Astrocyte (in vitro differentiated cells and primary cell): ENCODE measurements at regions not wholly inside any gene's neighbourhood (a gene's known extent, or its start where the extent isn't known, plus 50 kb on each side); places are given as distances from the start of the nearest gene placed in this dataset.
"Not testable (repeated sequence)": the region's sequence is repeated elsewhere in the genome, so short reads cannot be mapped to it uniquely, and the experiment has no call there.

ENCODE experiments used
- DNase-seq: peaks from one replicate; pipeline ENCODE4 v3.0.0-alpha.2; 2010; ENCODE audit warnings: low read depth
- FAIRE-seq: peaks from 2 replicates; lab custom pipeline; 2011; peaks lifted over from hg19 to GRCh38; lab: Jason Lieb, UNC
- H2AFZ ChIP-seq: 2 replicates; pipeline ENCODE4 v1.6.0; 2012; ENCODE audit warnings: low read depth, low read length, inconsistent platforms
- H3K27ac ChIP-seq: 2 replicates; pipeline ENCODE4 v1.5.1; 2011; ENCODE audit warnings: low read depth, low read length, inconsistent platforms
- H3K27me3 ChIP-seq: 2 replicates; pipeline ENCODE4 v1.6.0; 2011; ENCODE audit warnings: low read length, inconsistent platforms; ENCODE audit not compliant: insufficient read depth
- H3K36me3 ChIP-seq: 2 replicates; pipeline ENCODE4 v1.5.1; 2011; ENCODE audit warnings: low read length, inconsistent platforms; ENCODE audit not compliant: insufficient read depth
- H3K4me1 ChIP-seq: 2 replicates; pipeline ENCODE4 v1.5.1; 2011; ENCODE audit warnings: low read length, inconsistent platforms; ENCODE audit not compliant: insufficient read depth
- H3K4me2 ChIP-seq: 2 replicates; pipeline ENCODE4 v1.6.0; 2012; ENCODE audit warnings: low read length, inconsistent platforms
- H3K4me3 ChIP-seq: 2 replicates; pipeline ENCODE4 v1.5.1; 2011; ENCODE audit warnings: low read depth, mild to moderate bottlenecking, low read length, inconsistent platforms; ENCODE audit not compliant: insufficient read depth
- H3K79me2 ChIP-seq: 2 replicates; pipeline ENCODE4 v1.6.0; 2012; ENCODE audit warnings: mild to moderate bottlenecking, low read length, inconsistent platforms; ENCODE audit not compliant: insufficient read depth
- H3K9ac ChIP-seq: 2 replicates; pipeline ENCODE4 v1.6.0; 2012; ENCODE audit warnings: mild to moderate bottlenecking, low read length, inconsistent platforms
- H3K9me3 ChIP-seq: 2 replicates; pipeline ENCODE4 v1.5.1; 2012; ENCODE audit warnings: low read depth, mild to moderate bottlenecking, low read length, inconsistent platforms; ENCODE audit not compliant: insufficient read depth
- H4K20me1 ChIP-seq: 2 replicates; pipeline ENCODE4 v1.6.0; 2012; ENCODE audit warnings: low read length, inconsistent platforms; ENCODE audit not compliant: insufficient read depth
- H3K27ac Mint-ChIP-seq: one replicate; pipeline ENCODE4 v1.8.0; 2021; ENCODE audit warnings: mild to moderate bottlenecking, mixed read lengths; ENCODE audit not compliant: unreplicated experiment
- H3K27me3 Mint-ChIP-seq: one replicate; pipeline ENCODE4 v1.8.0; 2021; ENCODE audit warnings: low read depth, mixed read lengths; ENCODE audit not compliant: unreplicated experiment
- H3K36me3 Mint-ChIP-seq: one replicate; pipeline ENCODE4 v1.8.0; 2021; ENCODE audit warnings: low read depth, mixed read lengths; ENCODE audit not compliant: unreplicated experiment
- H3K4me1 Mint-ChIP-seq: one replicate; pipeline ENCODE4 v1.8.0; 2021; ENCODE audit warnings: low read depth, mixed read lengths; ENCODE audit not compliant: unreplicated experiment
- H3K4me3 Mint-ChIP-seq: one replicate; pipeline ENCODE4 v1.8.0; 2021; ENCODE audit warnings: mild to moderate bottlenecking, moderate library complexity, mixed read lengths; ENCODE audit not compliant: unreplicated experiment
- H3K9me3 Mint-ChIP-seq: one replicate; pipeline ENCODE4 v1.8.0; 2021; ENCODE audit warnings: mild to moderate bottlenecking, mixed read lengths; ENCODE audit not compliant: unreplicated experiment
- CTCF ChIP-seq: IDR thresholded peaks from 2 replicates; pipeline ENCODE4 v1.5.1; 2011; ENCODE audit warnings: low read depth, mild to moderate bottlenecking, inconsistent platforms, low read length, moderate library complexity; ENCODE audit not compliant: insufficient read depth
- EZH2 ChIP-seq: IDR thresholded peaks from 2 replicates; pipeline ENCODE4 v1.6.1; 2012; ENCODE audit warnings: mild to moderate bottlenecking, low read length, inconsistent platforms; ENCODE audit not compliant: insufficient read depth

GRCh38 chr6:71808865-71809264, 77.5 kb upstream of the RIMS1 start:
- Histone ChIP-seq H3K79me2 (no peaks in the 10 kb centered on the region), H3K27ac (no peak overlapping the region), H3K4me2 (no peak overlapping the region), H3K9me3 (no peaks in the 10 kb centered on the region), H3K9ac (no peak overlapping the region), H3K4me1 (no peaks in the 10 kb centered on the region), H4K20me1 (no peaks in the 10 kb centered on the region), H3K4me3 (no peak overlapping the region), H3K36me3 (no peaks in the 10 kb centered on the region), H2AFZ (no peak overlapping the region), H3K27me3 (no peaks in the 10 kb centered on the region)
- TF ChIP-seq CTCF: no peak
- peaks cover 18% of the 10 kb centered on the region for H3K9me3 Mint-ChIP-seq
- no peak overlapping the region for H3K4me3 Mint-ChIP-seq
- no peaks in the 10 kb centered on the region for H3K36me3 Mint-ChIP-seq
- no peaks in the 10 kb centered on the region for H3K27me3 Mint-ChIP-seq
- H3K27ac Mint-ChIP-seq: no peak overlapping the region
- no peaks in the 10 kb centered on the region for H3K4me1 Mint-ChIP-seq
- no peak for FAIRE-seq
- DNase-seq: no peak

GRCh38 chr6:71810880-71811279, 75.5 kb upstream of the RIMS1 start:
- H4K20me1 ChIP-seq: no peaks in the 10 kb centered on the region
- no peak overlapping the region for H3K4me2 ChIP-seq
- TF ChIP-seq CTCF (no peak), EZH2 (no peak)
- no peak overlapping the region for H3K4me3 ChIP-seq
- FAIRE-seq (no peak), DNase-seq (no peak)
- no peak overlapping the region for H3K9ac ChIP-seq
- H3K79me2 ChIP-seq: no peaks in the 10 kb centered on the region
- Mint-ChIP-seq H3K36me3 (no peaks in the 10 kb centered on the region), H3K4me1 (no peaks in the 10 kb centered on the region), H3K4me3 (no peak overlapping the region), H3K27me3 (no peaks in the 10 kb centered on the region), H3K9me3 (peaks cover 22% of the 10 kb centered on the region), H3K27ac (no peak overlapping the region)
- H3K27me3 ChIP-seq: no peaks in the 10 kb centered on the region
- no peaks in the 10 kb centered on the region for H3K4me1 ChIP-seq
- H2AFZ ChIP-seq: no peak overlapping the region
- no peaks in the 10 kb centered on the region for H3K36me3 ChIP-seq
- H3K27ac ChIP-seq: no peak overlapping the region
- no peaks in the 10 kb centered on the region for H3K9me3 ChIP-seq

- no peaks in the 10 kb centered on the region for H3K36me3 Mint-ChIP-seq
- Histone ChIP-seq H3K9me3 (no peaks in the 10 kb centered on the region), H3K27me3 (no peaks in the 10 kb centered on the region), H3K4me3 (no peak overlapping the region), H4K20me1 (no peaks in the 10 kb centered on the region), H3K4me2 (no peak overlapping the region), H2AFZ (no peak overlapping the region), H3K27ac (no peak overlapping the region), H3K9ac (no peak overlapping the region), H3K4me1 (no peaks in the 10 kb centered on the region), H3K36me3 (no peaks in the 10 kb centered on the region), H3K79me2 (no peaks in the 10 kb centered on the region)
- H3K27ac Mint-ChIP-seq: no peak overlapping the region
- TF ChIP-seq EZH2: no peak
- TF ChIP-seq CTCF: no peak
- H3K4me3 Mint-ChIP-seq: no peak overlapping the region
- FAIRE-seq: no peak
- no peak for DNase-seq
- H3K27me3 Mint-ChIP-seq: no peaks in the 10 kb centered on the region
- peaks cover 2% of the 10 kb centered on the region for H3K9me3 Mint-ChIP-seq
- H3K4me1 Mint-ChIP-seq: no peaks in the 10 kb centered on the region
Observed at GRCh38 chr6:71822625-71823024, 63.7 kb upstream of the RIMS1 start.

GRCh38 chr6:71832110-71832764, 54.1 kb upstream of the RIMS1 start:
- not testable (repeated sequence) for H3K9ac ChIP-seq, H3K4me1 Mint-ChIP-seq, FAIRE-seq, DNase-seq, H4K20me1 ChIP-seq, H3K27ac ChIP-seq, H3K27me3 ChIP-seq, H3K9me3 Mint-ChIP-seq, H3K9me3 ChIP-seq, H3K36me3 Mint-ChIP-seq, H3K4me1 ChIP-seq, H3K27me3 Mint-ChIP-seq, H2AFZ ChIP-seq, H3K4me3 ChIP-seq, H3K27ac Mint-ChIP-seq, H3K79me2 ChIP-seq, H3K36me3 ChIP-seq, H3K4me3 Mint-ChIP-seq, H3K4me2 ChIP-seq
